IPS-15b (cell line): ENCODE measurements at regions not wholly inside any gene's neighbourhood (a gene's known extent, or its start where the extent isn't known, plus 50 kb on each side); places are given as distances from the start of the nearest gene placed in this dataset.

Experiments
- H3K27me3 ChIP-seq: one replicate; pipeline ENCODE4 v1.6.1; 2013; ENCODE audit warnings: low read length; ENCODE audit not compliant: control insufficient read depth, insufficient read depth
- H3K36me3 ChIP-seq: one replicate; pipeline ENCODE4 v1.6.1; 2013; ENCODE audit warnings: low read length; ENCODE audit not compliant: control insufficient read depth, insufficient read depth
- H3K4me1 ChIP-seq: one replicate; pipeline ENCODE4 v1.6.1; 2013; ENCODE audit warnings: mild to moderate bottlenecking, low read length; ENCODE audit not compliant: control insufficient read depth, insufficient read depth
- H3K4me3 ChIP-seq: one replicate; pipeline ENCODE4 v1.5.1; 2013; ENCODE audit warnings: low read depth, low read length
- H3K9ac ChIP-seq: one replicate; pipeline ENCODE4 v1.6.1; 2013; ENCODE audit warnings: low read depth, mild to moderate bottlenecking, low read length
- H3K9me3 ChIP-seq: one replicate; pipeline ENCODE4 v1.6.1; 2013; ENCODE audit warnings: mild to moderate bottlenecking, low read length; ENCODE audit not compliant: control insufficient read depth, insufficient read depth

GRCh38 chr15:62378772-62379498, 213.8 kb upstream of the C2CD4B start:
- Histone ChIP-seq H3K9me3 (no peaks in the 10 kb centered on the region), H3K4me3 (no peak overlapping the region), H3K36me3 (no peaks in the 10 kb centered on the region)

DNA sequence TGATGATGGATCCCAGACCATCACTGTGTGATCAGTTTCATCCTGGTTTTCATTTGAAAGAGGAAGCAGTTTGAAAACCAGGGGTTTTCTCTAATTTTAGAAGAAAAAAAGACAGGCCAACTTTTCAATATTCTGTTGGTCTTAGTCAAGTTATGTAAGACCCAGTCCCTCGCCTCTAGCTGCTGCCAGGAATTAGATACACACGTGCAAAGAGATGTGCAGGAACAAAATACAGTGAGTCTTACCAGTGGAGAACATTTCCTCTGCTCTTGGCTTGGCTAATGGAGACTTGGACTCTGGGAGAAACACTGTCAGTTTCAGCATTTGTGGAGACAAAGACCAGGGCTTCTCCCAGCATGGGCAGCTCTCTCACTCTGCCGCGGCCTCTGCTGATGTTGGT, 214.9 kb upstream of the C2CD4B start:
- Histone ChIP-seq H3K36me3 (no peaks in the 10 kb centered on the region), H3K4me3 (no peak overlapping the region), H3K9me3 (no peaks in the 10 kb centered on the region)

More at GRCh38 chr15:62378772-62379498, 213.8 kb upstream of the C2CD4B start:
- H3K9ac ChIP-seq: no peak overlapping the region
- no peaks in the 10 kb centered on the region for H3K27me3 ChIP-seq
- no peaks in the 10 kb centered on the region for H3K4me1 ChIP-seq

DNA sequence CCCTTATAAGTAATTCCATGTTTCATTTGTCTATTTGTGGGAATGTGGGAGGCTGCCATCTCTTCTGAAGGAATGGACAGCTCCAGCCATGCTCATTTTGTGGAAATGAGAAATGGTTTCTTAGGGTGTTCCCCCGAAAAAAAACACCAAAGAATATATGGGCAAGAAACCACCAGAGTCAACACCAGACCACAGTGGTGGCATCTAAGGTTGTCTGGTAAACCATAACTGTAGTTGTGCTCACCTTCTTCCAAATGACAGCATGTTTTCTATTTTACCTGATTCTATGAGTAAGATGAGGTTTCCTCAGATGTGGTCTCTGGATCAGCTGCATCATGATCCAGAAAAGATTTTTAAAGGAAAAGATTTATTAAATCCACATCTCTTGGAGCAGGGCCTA, 217.0 kb upstream of the C2CD4B start:
- H3K9me3 ChIP-seq: no peaks in the 10 kb centered on the region
- H3K4me3 ChIP-seq: no peak overlapping the region
- H3K4me1 ChIP-seq: no peaks in the 10 kb centered on the region
- H3K27me3 ChIP-seq: no peaks in the 10 kb centered on the region
- no peak overlapping the region for H3K9ac ChIP-seq
- H3K36me3 ChIP-seq: no peaks in the 10 kb centered on the region

More for the DNA sequence above, 214.9 kb upstream of the C2CD4B start:
- no peak overlapping the region for H3K9ac ChIP-seq
- no peaks in the 10 kb centered on the region for H3K4me1 ChIP-seq
- no peaks in the 10 kb centered on the region for H3K27me3 ChIP-seq

- Histone ChIP-seq H3K4me1 (peaks cover 2% of the 10 kb centered on the region), H3K27me3 (peaks cover 13% of the 10 kb centered on the region), H3K9ac (peak within 1 kb of the TSS; percentile 92), H3K9me3 (no peaks in the 10 kb centered on the region), H3K36me3 (no peaks in the 10 kb centered on the region), H3K4me3 (peak within 1 kb of the TSS; percentile 79)
These were observed 225.1 kb upstream of the C2CD4B start, which contains the start of gene TLN2 for GRCh38 chr15:62389885-62390790. TSS of gene TLN2 (plus strand) at chr15:62390550.

DNA sequence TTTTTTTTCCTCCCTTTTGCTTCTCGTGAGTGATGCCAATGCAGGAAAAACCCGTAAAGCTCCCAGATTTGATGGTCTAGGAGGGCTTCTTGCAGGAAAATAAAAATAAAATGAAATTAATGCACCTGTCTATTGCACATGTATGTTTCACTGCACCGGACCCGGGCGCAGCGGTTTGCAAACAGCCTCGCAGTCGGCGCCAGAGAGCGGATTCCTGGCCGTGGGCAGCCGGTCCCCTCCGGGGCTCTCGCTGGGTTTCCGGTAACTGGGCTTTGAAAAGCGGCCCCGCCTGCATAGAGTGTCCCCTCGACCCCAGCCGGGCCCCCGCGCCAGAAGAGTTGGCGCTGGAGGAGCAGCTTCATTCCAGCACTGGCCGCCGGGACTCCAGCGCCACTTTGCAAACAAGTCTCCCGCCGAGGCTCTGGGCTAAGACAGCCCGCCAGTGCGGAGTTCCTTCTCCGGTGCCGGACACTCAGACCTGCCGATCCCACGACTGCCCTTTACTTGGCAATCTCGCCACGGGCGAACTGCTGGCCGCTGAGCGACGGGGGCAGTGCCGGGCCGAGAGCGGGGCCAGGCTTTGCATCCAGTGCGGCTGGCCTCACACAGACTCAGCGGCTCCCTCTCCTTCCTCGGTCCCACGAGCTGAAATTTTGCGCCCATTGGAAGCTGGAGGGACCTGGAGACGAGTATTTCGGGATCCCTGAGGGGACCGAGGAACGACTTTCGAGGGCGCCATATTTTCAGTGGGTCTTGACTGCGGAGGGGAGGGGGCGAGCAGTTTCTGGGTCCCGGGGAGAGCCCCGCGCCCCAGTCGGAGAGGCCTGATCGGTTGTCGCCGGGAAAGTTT, 225.9 kb upstream of the C2CD4B start:
- H3K36me3 ChIP-seq: no peaks in the 10 kb centered on the region
- peaks cover 13% of the 10 kb centered on the region for H3K27me3 ChIP-seq
- peak overlapping the region; percentile 56 for H3K9ac ChIP-seq
- H3K4me1 ChIP-seq: peaks cover 2% of the 10 kb centered on the region
- peak overlapping the region; percentile 79 for H3K4me3 ChIP-seq
- no peaks in the 10 kb centered on the region for H3K9me3 ChIP-seq

DNA sequence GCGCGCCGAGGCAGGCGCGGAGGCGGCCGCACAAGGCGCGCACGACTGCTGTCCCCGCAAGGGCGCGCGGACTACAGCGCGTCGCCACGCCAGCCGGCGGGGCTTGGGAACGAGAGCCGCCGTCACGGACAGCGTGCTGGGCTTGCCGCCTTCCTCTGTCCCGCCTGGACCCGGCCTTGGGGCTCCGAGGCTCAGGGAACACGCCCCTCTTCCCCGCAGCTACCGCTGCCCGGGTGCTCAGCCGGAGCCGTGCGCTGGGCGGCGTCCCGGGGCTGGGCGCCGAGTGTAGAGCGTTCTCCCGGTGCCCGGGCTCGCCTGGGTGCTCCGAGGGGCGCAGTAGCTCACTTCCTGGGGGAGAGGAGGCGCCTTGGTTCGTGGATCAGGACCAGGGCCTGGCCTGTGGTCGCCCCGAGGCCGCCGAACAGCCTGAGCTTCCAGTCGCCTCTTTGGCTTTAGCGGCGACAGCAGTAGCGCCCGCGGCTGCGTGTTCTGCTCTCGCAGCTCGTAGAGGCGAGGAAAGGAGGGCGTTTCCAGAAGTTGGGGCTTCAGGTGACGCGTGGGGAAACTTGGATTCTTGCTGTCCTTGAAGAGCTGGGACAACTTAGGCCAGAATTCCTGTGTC, 226.7 kb upstream of the C2CD4B start:
- Histone ChIP-seq H3K9me3 (no peaks in the 10 kb centered on the region), H3K9ac (peak overlapping the region; percentile 56), H3K27me3 (peaks cover 13% of the 10 kb centered on the region), H3K4me3 (peak overlapping the region; percentile 79), H3K4me1 (peaks cover 2% of the 10 kb centered on the region), H3K36me3 (no peaks in the 10 kb centered on the region)

DNA sequence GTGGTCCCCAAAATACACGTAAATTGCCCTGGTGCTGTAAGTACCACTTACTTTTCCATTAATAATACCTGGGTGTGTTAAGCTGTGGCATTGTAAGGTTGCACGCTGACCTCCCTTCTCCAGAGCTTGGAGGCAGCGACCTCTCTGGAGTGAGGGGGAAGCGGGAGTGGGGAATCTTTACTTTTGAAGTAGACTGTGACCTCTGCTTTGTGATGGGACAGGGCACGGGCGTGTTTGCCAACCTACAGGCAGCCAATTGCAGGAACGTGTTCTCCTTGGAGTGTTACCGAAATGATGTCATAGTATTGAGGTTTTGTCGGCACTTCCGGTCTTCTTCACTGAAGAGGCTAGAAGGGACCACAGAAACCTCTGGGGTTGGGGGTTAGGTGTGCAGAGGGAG, 227.3 kb upstream of the C2CD4B start:
- H3K9ac ChIP-seq: no peak overlapping the region
- peak overlapping the region; percentile 79 for H3K4me3 ChIP-seq
- H3K36me3 ChIP-seq: no peaks in the 10 kb centered on the region
- no peaks in the 10 kb centered on the region for H3K9me3 ChIP-seq
- peaks cover 2% of the 10 kb centered on the region for H3K4me1 ChIP-seq
- peaks cover 13% of the 10 kb centered on the region for H3K27me3 ChIP-seq

GRCh38 chr15:62393196-62393595, 228.1 kb upstream of the C2CD4B start:
- no peak overlapping the region for H3K9ac ChIP-seq
- H3K36me3 ChIP-seq: no peaks in the 10 kb centered on the region
- peaks cover 13% of the 10 kb centered on the region for H3K27me3 ChIP-seq
- no peaks in the 10 kb centered on the region for H3K9me3 ChIP-seq
- H3K4me3 ChIP-seq: no peak overlapping the region
- peaks cover 2% of the 10 kb centered on the region for H3K4me1 ChIP-seq

DNA sequence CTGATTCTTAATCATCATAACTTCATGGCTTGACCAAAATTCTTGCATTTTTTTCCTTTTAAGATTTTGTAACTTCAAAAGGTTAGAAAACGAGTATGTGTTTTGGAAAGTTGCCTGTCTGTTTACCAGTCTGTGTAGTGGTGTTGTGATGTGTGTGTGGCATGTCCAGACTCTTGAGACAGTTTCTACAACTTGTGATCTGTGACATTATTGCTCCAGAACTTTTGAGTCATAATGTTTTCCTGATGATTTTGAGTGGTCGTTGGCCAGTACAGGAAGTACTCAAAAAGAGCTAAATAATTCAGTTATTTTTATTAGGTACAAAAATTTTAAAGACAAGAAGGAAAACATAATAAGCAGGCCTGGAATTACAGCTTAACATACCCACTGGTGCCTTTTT, 229.0 kb upstream of the C2CD4B start:
- Histone ChIP-seq H3K4me3 (no peak overlapping the region), H3K9ac (no peak overlapping the region), H3K27me3 (peaks cover 13% of the 10 kb centered on the region), H3K4me1 (peaks cover 2% of the 10 kb centered on the region), H3K9me3 (no peaks in the 10 kb centered on the region), H3K36me3 (no peaks in the 10 kb centered on the region)

DNA sequence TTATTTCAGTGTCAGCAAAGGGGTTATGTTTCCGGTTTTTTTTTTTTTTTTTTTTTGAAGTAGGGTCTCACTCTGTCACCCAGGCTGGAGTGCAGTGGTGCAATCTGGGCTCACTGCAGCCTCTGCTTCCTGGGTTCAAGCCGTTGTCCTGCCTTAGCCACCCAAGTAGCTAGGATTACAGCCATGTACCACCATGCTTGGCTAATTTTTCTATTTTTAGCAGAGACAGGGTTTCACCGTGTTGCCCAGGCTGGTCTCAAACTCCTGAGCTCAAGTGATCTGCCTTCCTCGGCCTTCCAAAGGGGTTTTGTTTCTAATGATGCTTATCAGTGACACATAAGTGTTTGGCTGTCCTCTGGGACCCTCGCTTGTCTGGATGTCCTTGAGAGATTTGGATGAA, 235.7 kb upstream of the C2CD4B start:
- Histone ChIP-seq H3K27me3 (no peaks in the 10 kb centered on the region), H3K4me1 (no peaks in the 10 kb centered on the region), H3K4me3 (no peak overlapping the region), H3K9ac (no peak overlapping the region), H3K9me3 (no peaks in the 10 kb centered on the region), H3K36me3 (peaks cover 3% of the 10 kb centered on the region)

GRCh38 chr15:62402687-62403086, 237.6 kb upstream of the C2CD4B start:
- Histone ChIP-seq H3K9ac (no peak overlapping the region), H3K27me3 (no peaks in the 10 kb centered on the region), H3K36me3 (peaks cover 3% of the 10 kb centered on the region), H3K4me3 (no peak overlapping the region), H3K9me3 (no peaks in the 10 kb centered on the region), H3K4me1 (no peaks in the 10 kb centered on the region)
